Right lobe of liver (tissue), 4 donors: ENCODE measurements at regions not wholly inside any gene's neighbourhood (a gene's known extent, or its start where the extent isn't known, plus 50 kb on each side); places are given as distances from the start of the nearest gene placed in this dataset.

ENCODE experiments used
- CTCF ChIP-seq, 4 donors: fragments of 200-600 bp in 3 of 4; fragments of 450-650 bp in 1 of 4; IDR thresholded peaks; one replicate each; pipeline versions ENCODE4 v1.5.1 to v1.8.0; 2016 to 2022; ENCODE audit warnings: antibody characterized with exemption in 4 of 4, mild to moderate bottlenecking in 2 of 4
- POLR2A ChIP-seq: fragments of 450-650 bp; IDR thresholded peaks from one replicate; pipeline ENCODE4 v1.6.1; 2017; ENCODE audit warnings: antibody characterized with exemption, mild to moderate bottlenecking
- donor health status: DM: no; HTN: no; CAD: no.
- donor health status: DM: no; HTN: no; CAD: no.
- donor health status: DM: no; HTN: yes; CAD: no.

GRCh38 chr21:39114871-39115575, 68.2 kb downstream of the PSMG1 start:
- TF ChIP-seq CTCF (IDR thresholded peaks at IDR 0.05) (no peak), POLR2A (no peak)
